Endodermal cell (in vitro differentiated cells): ENCODE measurements at regions not wholly inside any gene's neighbourhood (a gene's known extent, or its start where the extent isn't known, plus 50 kb on each side); places are given as distances from the start of the nearest gene placed in this dataset.

Source experiments
- DNase-seq: peaks from one replicate; pipeline ENCODE4 v3.0.0-alpha.2; 2017
- H3K27ac ChIP-seq: 2 replicates; pipeline ENCODE4 v1.5.1; 2013; ENCODE audit warnings: mild to moderate bottlenecking, low read depth, low read length, moderate library complexity
- H3K27me3 ChIP-seq: 2 replicates; pipeline ENCODE4 v1.6.1; 2013; ENCODE audit warnings: mild to moderate bottlenecking, low read length, moderate library complexity; ENCODE audit not compliant: insufficient read depth, control insufficient read depth, poor library complexity, severe bottlenecking
- H3K36me3 ChIP-seq: 2 replicates; pipeline ENCODE4 v1.7.0; 2013; ENCODE audit warnings: mild to moderate bottlenecking, low read length, moderate library complexity; ENCODE audit not compliant: control insufficient read depth, insufficient read depth
- H3K4me1 ChIP-seq: one replicate; pipeline ENCODE4 v1.7.0; 2013; ENCODE audit warnings: low read length; ENCODE audit not compliant: control insufficient read depth, insufficient read depth
- H3K4me3 ChIP-seq: 2 replicates; pipeline ENCODE4 v1.5.1; 2013; ENCODE audit warnings: mild to moderate bottlenecking, low read length, moderate library complexity
- H3K9ac ChIP-seq: 2 replicates; pipeline ENCODE4 v1.6.1; 2013; ENCODE audit warnings: mild to moderate bottlenecking, low read length, moderate library complexity; ENCODE audit not compliant: poor library complexity, severe bottlenecking; ENCODE audit errors: extremely low read depth
- H3K9me3 ChIP-seq: 2 replicates; pipeline ENCODE4 v1.6.1; 2013; ENCODE audit warnings: mild to moderate bottlenecking, low read length, moderate library complexity; ENCODE audit not compliant: control insufficient read depth
- H3K27ac Mint-ChIP-seq: 2 replicates; pipeline ENCODE4 v1.8.0; 2020; ENCODE audit warnings: mixed read lengths
- H3K27me3 Mint-ChIP-seq: 2 replicates; pipeline ENCODE4 v1.8.0; 2021; ENCODE audit warnings: mild to moderate bottlenecking, mixed read lengths; ENCODE audit not compliant: insufficient read depth
- H3K36me3 Mint-ChIP-seq: 2 replicates; pipeline ENCODE4 v1.8.0; 2020; ENCODE audit warnings: low read depth, mixed read lengths
- H3K4me1 Mint-ChIP-seq: 2 replicates; pipeline ENCODE4 v1.8.0; 2020; ENCODE audit warnings: mixed read lengths
- H3K4me3 Mint-ChIP-seq: 2 replicates; pipeline ENCODE4 v1.8.0; 2020; ENCODE audit warnings: mild to moderate bottlenecking, moderate library complexity, mixed read lengths
- H3K9me3 Mint-ChIP-seq: 2 replicates; pipeline ENCODE4 v1.8.0; 2020; ENCODE audit warnings: mild to moderate bottlenecking, mixed read lengths
- WGBS, 2 experiments: methylation state at CpG; one replicate each; pipeline versions ENCODE4 v1.1.5 to v1.1.7; 2013; ENCODE audit warnings: missing lambda C conversion rate in 2 of 2, mixed read lengths in 1 of 2; ENCODE audit not compliant: insufficient coverage in 1 of 2, insufficient read length in 1 of 2; 5-methylcytosine and 5-hydroxymethylcytosine counted together
- TF ChIP-seq, protein P1 (sequence below): fragments of 200-600 bp; sonication (generic); conservative IDR thresholded peaks from 2 replicates; pipeline ENCODE4 v1.5.0; 2021; ENCODE audit warnings: antibody characterized with exemption, mild to moderate bottlenecking

DNA sequence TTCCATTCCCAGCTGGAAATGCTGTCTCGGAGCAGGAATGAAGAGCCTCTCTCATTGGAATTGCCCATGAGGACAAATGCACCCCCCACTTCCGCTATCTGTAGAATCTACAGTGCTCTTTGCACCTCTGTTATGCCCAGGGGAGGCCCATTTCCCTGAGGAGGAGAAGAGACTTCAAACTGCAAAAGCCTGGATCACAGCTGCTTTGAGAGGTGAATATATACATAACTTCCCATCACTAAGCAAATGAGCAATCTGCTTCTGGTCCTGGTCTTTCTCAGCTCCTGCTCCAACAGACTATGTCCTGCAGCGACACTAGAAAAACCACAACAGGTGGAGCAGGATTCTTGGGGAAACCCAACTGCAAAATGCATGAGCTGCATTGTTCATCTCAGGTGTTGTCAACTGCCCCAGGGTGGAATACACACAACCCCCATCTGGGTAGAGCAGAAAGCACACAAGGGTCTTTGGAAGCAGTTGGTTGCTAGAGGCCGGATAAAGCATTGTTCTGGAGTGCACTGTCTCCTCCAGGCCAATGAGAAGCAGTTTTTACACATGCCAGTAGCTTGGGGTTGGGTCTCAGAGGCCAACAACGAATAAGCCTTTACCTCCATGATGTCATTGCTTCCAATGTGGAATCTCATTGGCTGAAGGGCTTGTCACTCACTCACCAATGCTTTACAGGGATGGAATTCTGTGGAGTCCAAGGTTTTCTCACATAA is 67.7 kb upstream of the RAB4A start:
- no peaks in the 10 kb centered on the region for H3K9me3 ChIP-seq
- H3K9ac ChIP-seq = no peak overlapping the region
- H3K27ac ChIP-seq = no peak overlapping the region
- Mint-ChIP-seq H3K9me3 (no peaks in the 10 kb centered on the region), H3K27ac (peak overlapping the region; percentile 90), H3K27me3 (no peaks in the 10 kb centered on the region), H3K4me3 (no peak overlapping the region), H3K4me1 (peaks cover 33% of the 10 kb centered on the region), H3K36me3 (no peaks in the 10 kb centered on the region)
- DNase-seq = peak; percentile 97
- no peak overlapping the region for H3K4me3 ChIP-seq
- H3K27me3 ChIP-seq = no peaks in the 10 kb centered on the region
- H3K36me3 ChIP-seq = no peaks in the 10 kb centered on the region
- peaks cover 12% of the 10 kb centered on the region for H3K4me1 ChIP-seq
- WGBS, 2 experiments = 82 to 86% methylated on average over 3 to 5 of the region's 5 CpGs
- TF ChIP-seq, protein P1, sequence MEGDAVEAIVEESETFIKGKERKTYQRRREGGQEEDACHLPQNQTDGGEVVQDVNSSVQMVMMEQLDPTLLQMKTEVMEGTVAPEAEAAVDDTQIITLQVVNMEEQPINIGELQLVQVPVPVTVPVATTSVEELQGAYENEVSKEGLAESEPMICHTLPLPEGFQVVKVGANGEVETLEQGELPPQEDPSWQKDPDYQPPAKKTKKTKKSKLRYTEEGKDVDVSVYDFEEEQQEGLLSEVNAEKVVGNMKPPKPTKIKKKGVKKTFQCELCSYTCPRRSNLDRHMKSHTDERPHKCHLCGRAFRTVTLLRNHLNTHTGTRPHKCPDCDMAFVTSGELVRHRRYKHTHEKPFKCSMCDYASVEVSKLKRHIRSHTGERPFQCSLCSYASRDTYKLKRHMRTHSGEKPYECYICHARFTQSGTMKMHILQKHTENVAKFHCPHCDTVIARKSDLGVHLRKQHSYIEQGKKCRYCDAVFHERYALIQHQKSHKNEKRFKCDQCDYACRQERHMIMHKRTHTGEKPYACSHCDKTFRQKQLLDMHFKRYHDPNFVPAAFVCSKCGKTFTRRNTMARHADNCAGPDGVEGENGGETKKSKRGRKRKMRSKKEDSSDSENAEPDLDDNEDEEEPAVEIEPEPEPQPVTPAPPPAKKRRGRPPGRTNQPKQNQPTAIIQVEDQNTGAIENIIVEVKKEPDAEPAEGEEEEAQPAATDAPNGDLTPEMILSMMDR = no peak

DNA sequence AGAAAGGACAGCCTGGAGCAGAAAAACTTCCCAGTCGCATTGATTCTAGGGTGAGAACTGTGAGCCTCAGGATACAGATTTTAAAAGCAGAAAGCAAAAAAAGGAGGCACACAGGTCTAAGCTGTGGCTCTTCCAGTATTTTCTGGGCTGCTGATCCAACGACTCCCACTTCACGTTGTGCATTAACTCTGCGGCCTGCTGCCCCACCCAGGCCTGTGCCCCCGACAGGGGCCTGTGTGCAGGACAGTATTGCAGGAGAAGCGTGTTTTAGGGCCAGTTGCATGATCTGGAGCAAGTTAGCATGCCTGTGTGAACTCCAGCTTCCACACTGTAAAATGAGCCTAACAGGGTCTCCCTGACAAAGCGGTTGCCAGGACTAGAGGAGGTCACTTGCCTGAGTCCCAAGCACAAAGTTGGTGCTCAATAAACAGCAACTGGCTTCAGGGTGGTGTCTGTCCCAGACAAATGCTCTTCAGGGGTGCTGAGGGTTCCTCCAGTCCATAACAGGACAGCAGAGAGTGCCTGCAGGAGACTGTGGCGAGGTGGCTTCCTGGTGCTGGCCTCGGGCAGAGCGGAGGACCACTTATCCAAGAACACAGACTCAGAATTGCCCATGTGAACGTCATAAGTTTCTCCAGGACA is 66.8 kb upstream of the RAB4A start:
- WGBS, 2 experiments = 86 to 93% methylated on average over 8 to 11 of the region's 11 CpGs
- Mint-ChIP-seq H3K4me1 (peaks cover 33% of the 10 kb centered on the region), H3K9me3 (no peaks in the 10 kb centered on the region), H3K4me3 (no peak overlapping the region), H3K27me3 (no peaks in the 10 kb centered on the region), H3K27ac (peak overlapping the region; percentile 72), H3K36me3 (no peaks in the 10 kb centered on the region)
- no peak overlapping the region for H3K27ac ChIP-seq
- peaks cover 3% of the 10 kb centered on the region for H3K9me3 ChIP-seq
- no peak for DNase-seq
- H3K27me3 ChIP-seq = no peaks in the 10 kb centered on the region
- H3K4me3 ChIP-seq = no peak overlapping the region
- peaks cover 12% of the 10 kb centered on the region for H3K4me1 ChIP-seq
- H3K9ac ChIP-seq = no peak overlapping the region
- TF ChIP-seq, protein P1 = no peak
- H3K36me3 ChIP-seq = no peaks in the 10 kb centered on the region

DNA sequence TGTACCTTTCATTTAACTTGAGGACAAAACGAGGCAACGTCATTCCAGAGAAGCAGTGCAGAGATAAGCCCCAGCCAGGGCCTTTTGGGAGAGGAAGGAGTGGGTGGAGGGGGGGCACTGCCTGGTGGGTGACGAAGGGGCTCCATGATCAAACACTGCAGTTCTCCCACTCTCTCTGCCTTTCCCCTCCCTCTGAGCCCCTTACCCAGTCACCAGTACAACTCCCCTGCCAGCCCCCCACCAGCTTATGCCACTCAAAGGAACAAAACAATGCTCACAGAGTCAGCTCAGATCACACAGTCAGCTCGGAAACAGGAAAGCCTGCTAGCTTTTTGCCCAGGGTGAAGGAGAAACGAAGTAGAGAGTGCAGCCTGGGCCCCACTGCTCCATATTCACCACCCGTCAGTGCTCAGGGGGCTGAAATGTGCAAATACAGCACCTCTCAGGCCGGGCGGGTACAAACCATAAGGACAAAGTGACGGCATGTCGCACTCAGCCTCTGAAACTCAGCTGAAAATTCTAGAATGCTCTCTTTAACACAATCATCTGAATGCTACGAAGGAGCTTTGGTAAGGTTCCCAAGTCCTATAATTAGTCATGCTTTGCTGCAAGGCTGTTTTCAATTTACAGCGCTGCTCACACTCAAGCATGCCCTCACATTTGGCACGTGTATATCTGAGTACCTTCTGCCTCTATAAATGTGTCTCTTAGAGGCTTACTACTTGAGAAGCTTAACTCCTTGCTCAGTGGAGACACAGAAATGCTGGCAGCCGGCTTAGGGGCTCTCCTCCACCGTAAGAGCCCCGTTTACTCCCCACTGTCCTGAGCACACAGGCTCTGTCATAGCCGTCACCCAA is 65.8 kb upstream of the RAB4A start:
- Histone ChIP-seq H3K27ac (peak overlapping the region; percentile 78), H3K36me3 (no peaks in the 10 kb centered on the region), H3K4me1 (peaks cover 12% of the 10 kb centered on the region), H3K9ac (no peak overlapping the region), H3K4me3 (no peak overlapping the region), H3K9me3 (peaks cover 3% of the 10 kb centered on the region), H3K27me3 (no peaks in the 10 kb centered on the region)
- Mint-ChIP-seq H3K4me1 (peaks cover 31% of the 10 kb centered on the region), H3K27ac (peak overlapping the region; percentile 62), H3K36me3 (no peaks in the 10 kb centered on the region), H3K27me3 (no peaks in the 10 kb centered on the region), H3K4me3 (no peak overlapping the region), H3K9me3 (no peaks in the 10 kb centered on the region)
- TF ChIP-seq, protein P1 = no peak
- DNase-seq = no peak
- WGBS, 2 experiments = 73 to 86% methylated on average over 14 to 17 of the region's 17 CpGs
